HG03558 (cell line): ENCODE measurements at regions not wholly inside any gene's neighbourhood (a gene's known extent, or its start where the extent isn't known, plus 50 kb on each side); places are given as distances from the start of the nearest gene placed in this dataset.

ENCODE experiments used
- ATAC-seq: cut with Tn5 transposase; IDR thresholded peaks from one replicate; pipeline ENCODE4 v1.9.1; 2021; ENCODE audit warnings: moderate number of reproducible peaks; ENCODE audit not compliant: unreplicated experiment; ENCODE audit errors: extremely low read depth

GRCh38 chr15:26378304-26378703 lies 394.6 kb downstream of the GABRB3 start:
- ATAC-seq = no peak

- no peak for ATAC-seq
Observed at GRCh38 chr15:26376243-26376642, 396.6 kb downstream of the GABRB3 start.

GRCh38 chr15:26374806-26375205 lies 398.1 kb downstream of the GABRB3 start:
- no peak for ATAC-seq

GRCh38 chr15:26372706-26373105 lies 400.2 kb downstream of the GABRB3 start:
- no peak for ATAC-seq

DNA sequence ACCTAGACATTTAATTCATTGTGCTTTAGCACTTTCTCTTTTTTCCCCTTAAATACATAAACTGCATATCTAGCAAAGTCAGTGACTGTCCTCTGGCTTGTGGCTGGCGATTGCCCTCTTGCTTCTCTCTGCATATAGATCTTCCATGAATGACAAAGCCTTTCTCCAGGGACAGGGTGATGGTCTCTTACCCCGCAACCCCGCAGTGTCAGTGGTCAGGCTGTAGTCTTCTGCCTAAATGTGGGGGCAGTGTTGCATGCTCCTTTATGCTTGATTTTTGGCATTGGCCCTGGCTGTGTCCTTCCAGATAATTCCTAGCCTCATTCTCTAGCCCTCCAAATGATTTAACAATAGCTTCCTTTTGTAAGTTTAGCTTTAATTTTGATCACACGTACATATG lies 407.8 kb downstream of the GABRB3 start:
- ATAC-seq = no peak

DNA sequence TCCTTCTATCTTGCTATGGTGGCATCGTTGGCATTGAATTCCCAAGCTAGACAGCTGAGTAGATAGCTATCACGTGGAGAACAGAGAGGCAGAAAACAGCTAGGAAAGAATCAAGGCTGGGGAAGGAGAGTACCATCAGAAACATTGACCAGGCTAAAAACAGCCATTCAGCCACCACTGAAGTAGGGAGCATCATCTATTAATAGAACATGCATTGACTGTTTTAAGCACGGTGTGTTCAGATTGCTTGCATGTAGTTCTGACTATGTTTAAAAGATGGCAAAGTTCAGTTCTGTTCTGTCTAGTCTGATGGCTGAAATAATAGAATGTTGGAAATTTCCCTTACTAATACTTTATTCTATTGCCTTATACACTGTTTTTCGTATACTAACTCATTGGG lies 413.0 kb downstream of the GABRB3 start:
- ATAC-seq = no peak

DNA sequence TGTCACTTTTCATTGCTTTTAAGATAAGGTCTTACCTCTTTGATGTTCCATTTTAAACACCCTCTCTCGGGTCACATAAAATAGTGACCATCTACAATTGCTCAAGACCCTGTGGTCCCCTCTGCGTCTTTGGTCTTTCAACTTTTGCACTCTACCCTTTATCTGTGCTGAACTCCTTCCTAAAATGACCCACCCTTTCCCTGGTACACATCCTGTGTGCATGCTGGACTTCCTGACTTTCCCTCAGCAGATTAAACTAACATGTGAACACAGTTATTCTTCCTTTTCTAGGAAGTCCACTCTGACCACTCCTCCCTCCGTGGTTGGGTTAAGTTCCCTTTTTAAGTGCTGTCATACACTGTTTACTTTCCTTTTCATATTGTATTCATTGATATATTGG lies 414.2 kb downstream of the GABRB3 start:
- ATAC-seq = no peak

DNA sequence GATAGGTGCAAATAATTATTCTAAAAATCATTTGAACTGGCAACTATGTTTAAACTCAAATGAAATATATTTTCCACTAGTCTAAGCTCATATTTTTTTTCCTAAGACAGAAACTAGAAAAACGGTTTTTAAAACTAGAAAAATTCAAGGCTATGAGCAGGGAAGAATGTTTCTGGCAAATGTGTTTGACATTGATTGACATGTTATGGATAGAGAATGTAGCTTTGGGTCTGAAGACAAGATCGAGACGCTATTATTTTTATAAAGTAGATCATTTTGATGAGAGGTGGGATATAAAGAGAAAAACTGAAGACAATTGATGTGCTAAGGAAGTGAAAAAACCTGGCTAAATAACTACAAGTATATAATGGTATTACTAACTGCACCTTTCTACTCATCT lies 415.2 kb downstream of the GABRB3 start:
- ATAC-seq = no peak

DNA sequence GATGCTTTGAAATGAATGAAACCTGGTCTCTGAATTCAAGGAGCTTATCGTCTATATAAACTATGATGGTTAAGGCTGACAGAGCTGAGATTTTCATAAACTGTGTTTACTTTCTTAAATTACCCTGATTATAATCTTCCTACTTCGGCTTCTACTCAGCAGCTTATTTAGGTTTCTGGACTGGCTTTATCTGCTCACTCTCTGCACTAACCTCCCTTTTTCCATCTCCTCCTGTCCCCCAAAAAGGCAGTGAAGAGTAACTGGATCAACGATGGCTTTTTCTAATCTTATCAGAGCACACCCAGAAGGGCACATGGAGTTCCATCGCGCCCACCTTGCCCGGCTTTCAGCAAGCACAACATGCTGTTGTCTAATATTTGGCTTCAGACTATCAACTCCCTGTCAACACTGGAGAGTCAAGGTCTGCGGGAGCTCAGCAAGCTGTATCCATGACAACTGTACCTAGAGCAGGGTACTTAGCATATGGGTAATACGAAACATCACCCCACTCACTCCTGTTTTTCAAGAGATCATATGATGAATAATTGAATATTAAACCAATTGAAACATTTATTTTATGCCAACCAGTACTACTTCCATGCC lies 417.3 kb downstream of the GABRB3 start:
- ATAC-seq = no peak

DNA sequence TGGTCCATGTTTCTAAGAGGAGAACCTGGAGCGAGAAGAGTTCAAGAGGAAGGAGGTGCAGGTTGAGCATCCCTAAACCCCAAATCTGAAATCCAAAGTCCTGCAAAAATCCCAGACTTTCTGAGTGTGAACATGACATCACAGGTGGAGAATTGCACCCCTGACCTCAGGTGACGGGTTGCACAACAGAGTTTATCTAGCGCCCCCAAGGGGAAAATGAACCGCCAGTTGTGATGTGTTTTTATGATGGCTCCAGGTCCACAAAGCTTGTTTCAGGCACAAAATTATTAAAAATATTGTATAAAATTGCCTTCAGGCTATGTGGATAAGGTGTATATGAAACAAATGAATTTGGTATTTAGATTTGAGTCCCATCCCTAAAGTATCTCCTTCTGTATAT lies 420.0 kb downstream of the GABRB3 start:
- ATAC-seq = no peak

DNA sequence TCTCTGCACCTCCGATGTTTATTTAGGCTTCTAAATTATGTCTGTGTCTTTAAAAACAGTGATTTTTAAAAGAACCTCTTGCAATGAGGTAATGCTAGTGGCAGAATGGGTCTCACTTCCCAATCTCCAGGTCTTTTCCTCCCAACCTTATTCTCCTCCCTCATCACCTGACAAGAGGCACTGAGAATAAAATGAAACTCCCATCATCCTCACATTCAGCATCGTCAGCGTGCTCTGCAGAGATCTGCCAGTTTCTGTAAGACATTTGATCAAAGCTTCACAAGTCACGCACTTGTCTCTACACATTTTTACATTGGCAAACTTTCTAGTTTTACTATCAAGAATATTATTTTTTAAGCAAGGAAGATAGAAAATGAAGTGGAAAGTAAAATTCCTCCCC lies 420.5 kb downstream of the GABRB3 start:
- no peak for ATAC-seq

GRCh38 chr15:26325495-26325894 lies 447.4 kb downstream of the GABRB3 start:
- ATAC-seq = no peak

DNA sequence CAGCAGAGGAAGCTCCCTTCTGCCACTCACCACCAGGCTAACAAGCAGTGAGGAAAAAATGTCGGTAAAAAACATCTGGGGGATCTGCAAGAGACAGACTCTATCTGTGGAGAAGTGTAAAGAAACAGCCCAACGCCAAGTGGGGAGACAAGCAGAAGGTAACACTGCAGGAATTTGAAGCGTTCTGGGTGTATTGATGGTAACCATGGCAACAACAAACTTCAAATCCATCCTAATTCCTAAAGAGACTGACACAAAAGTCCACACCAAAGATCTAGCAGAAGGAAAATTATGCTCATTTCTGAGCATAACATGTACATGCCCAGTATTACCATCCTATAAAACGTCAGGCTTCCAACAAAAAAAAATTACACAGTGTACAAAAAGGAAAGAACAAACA lies 449.3 kb downstream of the GABRB3 start:
- ATAC-seq = no peak

- ATAC-seq = no peak
Observed at GRCh38 chr15:26318689-26319088, 454.2 kb downstream of the GABRB3 start.

- no peak for ATAC-seq
Observed at GRCh38 chr15:26314577-26314976, 451.4 kb upstream of the ATP10A start.

DNA sequence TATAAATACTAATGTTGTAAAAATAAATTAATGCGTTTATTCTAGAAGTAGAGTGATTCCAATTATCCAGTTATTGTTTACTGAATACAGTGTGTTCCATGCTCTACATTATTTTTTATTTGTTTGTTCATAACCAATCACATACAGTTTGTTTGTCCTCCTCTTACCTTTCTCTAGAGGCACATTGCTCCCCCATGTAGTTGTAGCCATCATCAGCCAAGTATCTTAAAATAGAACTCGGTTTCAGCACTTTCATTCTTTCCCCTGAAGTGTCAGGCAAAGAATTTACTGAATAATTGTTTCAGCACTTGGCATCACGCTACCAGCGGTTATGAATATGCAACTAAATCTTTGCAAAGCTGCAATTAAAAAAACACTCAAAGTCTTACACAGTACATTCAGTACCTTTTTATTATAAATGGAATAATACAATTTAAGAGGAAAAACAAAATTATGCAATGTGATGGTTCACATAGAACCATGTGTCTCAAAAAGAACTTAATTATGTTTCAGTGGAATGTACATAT lies 448.6 kb upstream of the ATP10A start:
- ATAC-seq = no peak

DNA sequence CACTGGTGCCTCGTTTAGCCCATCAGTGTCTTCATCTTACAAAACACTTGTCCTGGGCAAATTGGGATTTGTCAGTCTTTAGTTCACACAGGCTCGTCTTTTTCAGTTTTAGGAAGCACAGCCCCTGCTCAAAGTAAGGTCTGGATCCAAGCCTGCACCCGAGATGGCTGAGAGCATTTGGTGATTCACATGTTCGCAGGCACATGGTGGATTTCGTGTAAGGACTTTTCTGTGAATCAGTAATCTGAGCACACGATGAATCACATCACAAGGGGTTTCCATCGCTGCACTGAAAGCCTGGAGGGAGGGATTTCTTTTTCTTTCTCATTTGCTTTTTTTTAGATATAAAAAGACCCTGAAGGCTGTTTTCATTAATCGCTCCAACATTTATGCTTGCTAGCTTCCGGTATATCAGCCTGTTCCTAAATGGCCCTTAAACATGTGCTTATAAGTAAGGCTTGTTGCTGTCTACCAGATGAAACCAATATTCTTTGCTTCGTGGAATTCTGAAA lies 435.6 kb upstream of the ATP10A start:
- ATAC-seq = no peak

- ATAC-seq = no peak
Observed at GRCh38 chr15:26298010-26298658, 435.0 kb upstream of the ATP10A start.

DNA sequence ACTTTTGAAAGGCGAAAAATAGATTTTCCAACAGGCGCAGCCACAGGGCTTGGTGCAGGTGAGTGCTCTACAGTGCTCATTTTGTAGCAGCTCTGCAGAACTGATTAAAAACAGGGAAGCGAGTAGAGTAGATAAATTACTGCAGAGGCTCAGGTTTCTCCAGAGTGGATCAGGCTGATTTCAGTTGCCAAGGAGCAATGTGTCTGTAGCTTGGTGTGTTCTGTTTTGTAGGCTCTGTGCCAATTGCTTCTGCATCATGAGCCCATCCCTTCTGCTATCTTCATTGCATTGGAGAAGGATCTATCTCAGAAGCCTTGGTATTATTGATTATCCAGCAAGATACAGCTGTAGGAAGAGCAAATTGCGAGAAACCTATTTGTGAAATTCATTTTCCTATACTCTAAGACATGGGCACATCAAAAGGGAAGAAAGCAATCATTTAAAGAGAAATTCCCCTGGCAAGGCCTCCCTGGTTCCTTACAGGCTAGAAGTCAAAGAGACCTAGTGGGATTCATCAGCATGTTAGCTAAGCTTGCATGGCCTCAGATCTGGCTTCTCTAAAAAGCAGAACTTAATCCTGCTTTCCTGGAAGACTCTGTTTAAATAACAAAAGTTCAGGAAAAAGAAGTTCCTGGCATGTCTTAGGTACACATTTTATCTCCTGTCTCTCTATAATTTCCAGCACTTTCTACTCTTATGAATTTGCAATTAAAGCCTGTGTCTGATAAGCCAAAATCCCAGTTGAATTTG lies 432.4 kb upstream of the ATP10A start:
- no peak for ATAC-seq

DNA sequence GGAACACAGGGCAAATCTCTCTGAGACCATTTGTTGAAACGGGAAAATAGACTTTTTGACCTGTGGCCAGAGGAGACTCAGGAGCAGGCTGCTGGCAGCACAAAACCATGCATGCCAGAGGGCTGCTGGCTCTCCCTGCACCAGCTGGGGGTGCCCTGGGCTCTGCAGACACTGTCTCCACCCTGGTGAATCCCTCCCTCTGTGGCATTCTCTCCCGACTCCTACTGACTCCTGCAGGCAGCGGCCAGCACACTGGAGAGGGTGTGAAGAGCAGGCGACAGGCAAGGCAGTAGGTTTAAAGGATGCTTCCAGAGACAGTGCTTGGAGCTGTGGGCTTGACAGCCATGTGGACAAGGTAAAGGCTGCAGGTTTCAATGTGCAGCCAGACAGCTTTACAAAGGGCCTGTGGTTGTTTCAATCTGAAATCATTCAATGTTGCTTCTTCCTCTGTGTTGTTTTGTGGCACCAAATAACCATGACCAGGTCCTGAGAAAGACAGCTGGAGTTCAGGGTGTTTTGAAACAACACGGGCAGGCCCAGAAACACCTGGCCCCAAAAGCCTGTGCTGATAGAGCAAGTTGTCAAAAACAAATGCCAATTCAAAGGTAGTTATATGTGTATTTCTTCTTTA lies 431.0 kb upstream of the ATP10A start:
- no peak for ATAC-seq

- no peak for ATAC-seq
Observed at GRCh38 chr15:26287381-26287780, 424.3 kb upstream of the ATP10A start.
